ENCODE measurements at regions not wholly inside any gene's neighbourhood (a gene's known extent, or its start where the extent isn't known, plus 50 kb on each side); places are given as distances from the start of the nearest gene placed in this dataset.

DNA sequence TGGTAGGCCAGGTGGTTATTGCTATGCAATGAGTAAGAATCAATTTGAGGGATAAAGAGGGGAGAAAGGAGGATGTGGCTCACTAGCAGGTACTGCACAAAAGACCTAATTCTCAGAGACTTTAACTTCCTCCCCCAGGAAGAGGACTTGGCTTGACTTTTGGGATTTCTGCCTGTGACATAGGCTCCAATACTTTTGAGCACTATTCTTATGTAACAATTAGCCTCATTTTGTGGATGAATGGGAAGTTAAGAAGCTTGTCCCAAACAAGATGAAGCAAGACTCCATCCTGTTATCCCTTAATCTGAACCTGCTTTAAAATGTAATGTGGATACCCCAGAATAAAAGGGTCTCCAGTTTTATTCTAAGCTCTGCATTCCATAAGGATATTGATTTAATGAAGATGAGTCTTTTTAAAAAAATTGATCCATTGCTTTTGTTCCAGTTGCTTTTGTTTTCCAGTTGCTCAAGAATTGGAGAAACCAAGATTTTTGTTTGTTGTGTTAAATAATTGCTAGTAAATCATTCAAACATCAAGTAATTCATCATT, 218.5 kb downstream of the SNX13 start:
- H3K9me3 ChIP-seq = no peaks in the 10 kb centered on the region
- H3K4me3 ChIP-seq (ENCODE audit: low read depth in 1 of 2, low read length in 1 of 2) = no peak overlapping the region
- no peaks in the 10 kb centered on the region for H3K27me3 ChIP-seq
- H3K27ac ChIP-seq = no peak overlapping the region
- no peaks in the 10 kb centered on the region for H3K36me3 ChIP-seq
- TF ChIP-seq, protein P1, sequence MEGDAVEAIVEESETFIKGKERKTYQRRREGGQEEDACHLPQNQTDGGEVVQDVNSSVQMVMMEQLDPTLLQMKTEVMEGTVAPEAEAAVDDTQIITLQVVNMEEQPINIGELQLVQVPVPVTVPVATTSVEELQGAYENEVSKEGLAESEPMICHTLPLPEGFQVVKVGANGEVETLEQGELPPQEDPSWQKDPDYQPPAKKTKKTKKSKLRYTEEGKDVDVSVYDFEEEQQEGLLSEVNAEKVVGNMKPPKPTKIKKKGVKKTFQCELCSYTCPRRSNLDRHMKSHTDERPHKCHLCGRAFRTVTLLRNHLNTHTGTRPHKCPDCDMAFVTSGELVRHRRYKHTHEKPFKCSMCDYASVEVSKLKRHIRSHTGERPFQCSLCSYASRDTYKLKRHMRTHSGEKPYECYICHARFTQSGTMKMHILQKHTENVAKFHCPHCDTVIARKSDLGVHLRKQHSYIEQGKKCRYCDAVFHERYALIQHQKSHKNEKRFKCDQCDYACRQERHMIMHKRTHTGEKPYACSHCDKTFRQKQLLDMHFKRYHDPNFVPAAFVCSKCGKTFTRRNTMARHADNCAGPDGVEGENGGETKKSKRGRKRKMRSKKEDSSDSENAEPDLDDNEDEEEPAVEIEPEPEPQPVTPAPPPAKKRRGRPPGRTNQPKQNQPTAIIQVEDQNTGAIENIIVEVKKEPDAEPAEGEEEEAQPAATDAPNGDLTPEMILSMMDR (IDR thresholded peaks at IDR 0.05) = no peak
- H3K4me1 ChIP-seq (ENCODE audit: control insufficient read depth in 1 of 2, insufficient read depth in 1 of 2, low read depth in 1 of 2, low read length in 1 of 2) = no peaks in the 10 kb centered on the region

DNA sequence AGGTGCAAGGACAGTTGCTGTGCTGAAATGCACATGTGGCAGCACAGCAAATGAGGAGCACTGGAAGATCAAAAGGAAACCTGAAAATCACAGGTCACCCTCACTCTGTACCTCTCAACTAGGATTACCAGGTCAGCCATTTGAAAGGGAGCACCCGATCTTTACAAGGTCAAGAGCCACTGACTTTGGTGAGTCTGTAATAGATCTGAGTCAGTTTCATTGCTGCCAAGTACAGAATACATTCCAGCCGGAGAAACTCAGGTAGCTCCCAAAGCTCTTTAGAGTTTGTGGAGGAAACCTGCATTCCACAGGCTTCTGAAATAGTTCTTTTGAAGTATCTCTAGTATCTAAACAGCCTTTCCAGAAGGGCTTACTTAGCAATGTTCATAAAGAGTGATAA, 217.5 kb downstream of the SNX13 start:
- H3K4me3 ChIP-seq (ENCODE audit: low read depth in 1 of 2, low read length in 1 of 2) = no peak overlapping the region
- no peaks in the 10 kb centered on the region for H3K36me3 ChIP-seq
- H3K4me1 ChIP-seq (ENCODE audit: control insufficient read depth in 1 of 2, insufficient read depth in 1 of 2, low read depth in 1 of 2, low read length in 1 of 2) = no peaks in the 10 kb centered on the region
- no peaks in the 10 kb centered on the region for H3K27me3 ChIP-seq
- TF ChIP-seq, protein P1 (IDR thresholded peaks at IDR 0.05) = no peak
- no peaks in the 10 kb centered on the region for H3K9me3 ChIP-seq
- H3K27ac ChIP-seq = no peak overlapping the region

DNA sequence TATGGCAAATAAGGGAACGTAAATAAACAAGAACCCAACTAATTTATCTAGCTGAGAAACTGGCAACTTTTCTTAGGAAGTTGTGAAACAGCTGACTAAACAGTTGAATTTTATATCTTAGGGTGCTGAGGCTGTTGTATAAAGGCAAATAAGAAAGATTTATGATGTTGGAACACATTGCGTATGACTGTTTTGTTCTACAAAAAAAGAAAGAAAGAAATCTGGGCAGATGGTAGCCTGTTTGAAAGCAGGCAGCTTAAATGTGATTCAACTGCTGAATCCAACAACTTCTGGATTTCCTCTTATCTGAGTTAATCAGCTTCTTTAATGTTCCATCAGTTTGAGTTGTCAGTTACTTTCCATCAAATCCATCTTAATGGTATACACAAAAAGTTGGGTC, 214.5 kb downstream of the SNX13 start:
- Histone ChIP-seq H3K27ac (no peak overlapping the region), H3K4me3 (ENCODE audit: low read depth in 1 of 2, low read length in 1 of 2) (no peak overlapping the region), H3K4me1 (ENCODE audit: control insufficient read depth in 1 of 2, insufficient read depth in 1 of 2, low read depth in 1 of 2, low read length in 1 of 2) (no peaks in the 10 kb centered on the region), H3K9me3 (no peaks in the 10 kb centered on the region), H3K27me3 (no peaks in the 10 kb centered on the region), H3K36me3 (no peaks in the 10 kb centered on the region)
- TF ChIP-seq, protein P1 (IDR thresholded peaks at IDR 0.05) = no peak

DNA sequence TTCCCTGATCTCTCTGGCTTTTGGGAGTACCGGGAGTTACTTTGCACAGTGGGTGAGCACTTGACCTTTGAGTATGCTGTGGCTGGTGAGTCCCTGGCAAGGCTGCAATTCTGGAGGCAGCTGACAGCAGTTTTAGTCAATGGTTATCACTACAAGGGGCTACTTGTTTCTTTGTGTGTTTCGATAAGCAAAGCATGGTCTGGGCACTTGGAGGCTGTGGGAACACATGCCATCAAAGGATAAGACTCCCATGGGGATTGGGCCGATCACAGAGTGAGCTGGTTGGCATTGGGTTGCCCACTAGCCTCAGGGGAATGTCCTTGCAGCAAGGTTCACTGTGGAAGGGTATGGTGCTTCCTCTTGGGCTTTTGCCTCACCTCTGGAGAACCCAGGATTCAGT, 208.2 kb downstream of the SNX13 start:
- Histone ChIP-seq H3K4me3 (ENCODE audit: low read depth in 1 of 2, low read length in 1 of 2) (no peak overlapping the region), H3K9me3 (peaks cover 10% of the 10 kb centered on the region), H3K4me1 (ENCODE audit: control insufficient read depth in 1 of 2, insufficient read depth in 1 of 2, low read depth in 1 of 2, low read length in 1 of 2) (no peaks in the 10 kb centered on the region), H3K27ac (no peak overlapping the region), H3K36me3 (no peaks in the 10 kb centered on the region), H3K27me3 (no peaks in the 10 kb centered on the region)
- TF ChIP-seq, protein P1 (IDR thresholded peaks at IDR 0.05) = no peak
